GM12878 (cell line): ENCODE measurements at regions not wholly inside any gene's neighbourhood (a gene's known extent, or its start where the extent isn't known, plus 50 kb on each side); places are given as distances from the start of the nearest gene placed in this dataset.

Experiments
- CBX3 ChIP-seq: fragments of 200-600 bp; sonication (generic); IDR thresholded peaks from 2 replicates; pipeline ENCODE4 v1.6.1; 2016; ENCODE audit warnings: low read depth, borderline replicate concordance
- HDAC6 ChIP-seq: fragments of 200-600 bp; sonication (generic); IDR thresholded peaks from one replicate; pipeline ENCODE4 v1.8.0; 2017; ENCODE audit warnings: antibody characterized with exemption; ENCODE audit not compliant: unreplicated experiment
- IRF3 ChIP-seq: fragments of 450-650 bp; IDR thresholded peaks from 2 replicates; pipeline ENCODE4 v1.6.1; 2014; ENCODE audit warnings: mild to moderate bottlenecking
- IRF5 ChIP-seq: fragments of 450-650 bp; IDR thresholded peaks from 2 replicates; pipeline ENCODE4 v1.6.1; 2017; ENCODE audit warnings: borderline replicate concordance
- NFIC ChIP-seq: IDR thresholded peaks from 2 replicates; pipeline ENCODE4 v1.6.1; 2012; ENCODE audit warnings: low read depth, mild to moderate bottlenecking, inconsistent platforms, low read length, moderate library complexity
- NFXL1 ChIP-seq: fragments of 450-650 bp; IDR thresholded peaks from 2 replicates; pipeline ENCODE4 v1.6.1; 2017; ENCODE audit warnings: antibody characterized with exemption, mild to moderate bottlenecking, borderline replicate concordance
- PBX3 ChIP-seq: IDR thresholded peaks from 2 replicates; pipeline ENCODE4 v1.6.1; 2011; ENCODE audit warnings: mild to moderate bottlenecking, low read depth, low read length, moderate library complexity; ENCODE audit not compliant: insufficient replicate concordance
- POLR2A ChIP-seq: IDR thresholded peaks from 2 replicates; pipeline ENCODE4 v1.6.1; 2011; ENCODE audit warnings: low read depth, mild to moderate bottlenecking, low read length
- RAD51 ChIP-seq: fragments of 450-650 bp; IDR thresholded peaks from 2 replicates; pipeline ENCODE4 v1.6.1; 2016; ENCODE audit warnings: moderate library complexity, mild to moderate bottlenecking, inconsistent platforms
- RELB ChIP-seq: fragments of 450-650 bp; IDR thresholded peaks from 2 replicates; pipeline ENCODE4 v1.6.1; 2017; ENCODE audit warnings: low read depth, mild to moderate bottlenecking, moderate library complexity
- SRF ChIP-seq, 2 experiments: IDR thresholded peaks; 2 replicates each; pipeline ENCODE4 v1.6.1; 2011; ENCODE audit warnings: low read depth in 2 of 2, low read length in 2 of 2, mild to moderate bottlenecking in 1 of 2, moderate library complexity in 1 of 2
- STAT1 ChIP-seq: fragments of 450-650 bp; conservative IDR thresholded peaks from 2 replicates; pipeline ENCODE4 v1.6.1; 2014; ENCODE audit warnings: antibody characterized with exemption, mild to moderate bottlenecking
- SUPT20H ChIP-seq: IDR thresholded peaks from 2 replicates; pipeline ENCODE4 v1.6.1; 2011; ENCODE audit warnings: low read depth, mild to moderate bottlenecking, low read length, moderate library complexity, borderline replicate concordance; ENCODE audit not compliant: control insufficient read depth
- WRNIP1 ChIP-seq: IDR thresholded peaks from 2 replicates; pipeline ENCODE4 v1.6.1; 2011; ENCODE audit warnings: low read depth, low read length, improper control_type of control experiment, borderline replicate concordance
- YY1 ChIP-seq: IDR thresholded peaks from 2 replicates; pipeline ENCODE4 v1.6.1; 2011; ENCODE audit warnings: low read depth, mild to moderate bottlenecking, low read length
- ZBTB11 ChIP-seq: fragments of 450-650 bp; formaldehyde crosslinking; IDR thresholded peaks from 2 replicates; pipeline ENCODE4 v1.5.0; 2022; ENCODE audit warnings: mild to moderate bottlenecking, missing genetic modification characterization
- ZBTB4 ChIP-seq: fragments of 450-650 bp; formaldehyde crosslinking; IDR thresholded peaks from 2 replicates; pipeline ENCODE4 v1.4.0; 2022; ENCODE audit warnings: mild to moderate bottlenecking, moderate library complexity

GRCh38 chr17:77494664-77495435, 354.1 kb downstream of the SEC14L1 start (continued):
- TF ChIP-seq RELB = 0 out of 2 replicates have a peak, but pooled peaks have one; percentile 40
- TF ChIP-seq STAT1 = 0 out of 2 replicates have a peak, but pooled peaks have one; percentile 21
- no peak; the same call in 1 of the 2 replicates for TF ChIP-seq IRF3
- no peak for TF ChIP-seq IRF5
- TF ChIP-seq SUPT20H = no peak
- TF ChIP-seq ZBTB11 (CRISPR knock-in tag) = no peak
- TF ChIP-seq ZBTB4 (CRISPR knock-in tag) = no peak
- no peak for TF ChIP-seq PBX3
- TF ChIP-seq NFXL1 = no peak
- TF ChIP-seq YY1 = peak; percentile 54
- no peak for TF ChIP-seq NFIC
- TF ChIP-seq CBX3 = no peak
- TF ChIP-seq HDAC6 = no peak
- no peak for TF ChIP-seq SRF (IDR thresholded peaks at IDR 0.05; ENCODE audit: low read depth in 2 of 2, low read length in 2 of 2)
- no peak for TF ChIP-seq WRNIP1
- TF ChIP-seq POLR2A = peak; percentile 51; the same call in 1 of the 2 replicates
- no peak for TF ChIP-seq RAD51
